PFSK-1 (cell line): ENCODE measurements at regions not wholly inside any gene's neighbourhood (a gene's known extent, or its start where the extent isn't known, plus 50 kb on each side); places are given as distances from the start of the nearest gene placed in this dataset.

Experiments
- FOXP2 ChIP-seq: optimal IDR thresholded peaks from 2 replicates; pipeline ENCODE3; 2011; ENCODE audit warnings: borderline replicate concordance, control low read depth, inconsistent platforms; ENCODE audit not compliant: insufficient read depth; ENCODE audit errors: extremely low read length, extremely low read depth
- POLR2AphosphoS5 ChIP-seq: IDR thresholded peaks from 2 replicates; pipeline ENCODE4 v1.6.1; 2012; ENCODE audit warnings: low read depth, mild to moderate bottlenecking, control low read depth, low read length, moderate library complexity
- SIN3A ChIP-seq: IDR thresholded peaks from 2 replicates; pipeline ENCODE4 v1.6.1; 2012; ENCODE audit warnings: mild to moderate bottlenecking, low read length, moderate library complexity, borderline replicate concordance; ENCODE audit not compliant: insufficient read depth
- TAF1 ChIP-seq: IDR thresholded peaks from 2 replicates; pipeline ENCODE4 v1.6.1; 2012; ENCODE audit warnings: low read length, control low read depth, borderline replicate concordance; ENCODE audit not compliant: insufficient read depth
- TF ChIP-seq, protein P1 (sequence below), 2 experiments: IDR thresholded peaks; 2 replicates each; pipeline versions ENCODE4 v1.6.1 to v1.8.0; 2011 to 2012; ENCODE audit warnings: low read depth in 2 of 2, low read length in 2 of 2, control low read depth in 1 of 2, inconsistent platforms in 1 of 2, mild to moderate bottlenecking in 1 of 2, moderate library complexity in 1 of 2; ENCODE audit not compliant: insufficient read depth in 1 of 2

DNA sequence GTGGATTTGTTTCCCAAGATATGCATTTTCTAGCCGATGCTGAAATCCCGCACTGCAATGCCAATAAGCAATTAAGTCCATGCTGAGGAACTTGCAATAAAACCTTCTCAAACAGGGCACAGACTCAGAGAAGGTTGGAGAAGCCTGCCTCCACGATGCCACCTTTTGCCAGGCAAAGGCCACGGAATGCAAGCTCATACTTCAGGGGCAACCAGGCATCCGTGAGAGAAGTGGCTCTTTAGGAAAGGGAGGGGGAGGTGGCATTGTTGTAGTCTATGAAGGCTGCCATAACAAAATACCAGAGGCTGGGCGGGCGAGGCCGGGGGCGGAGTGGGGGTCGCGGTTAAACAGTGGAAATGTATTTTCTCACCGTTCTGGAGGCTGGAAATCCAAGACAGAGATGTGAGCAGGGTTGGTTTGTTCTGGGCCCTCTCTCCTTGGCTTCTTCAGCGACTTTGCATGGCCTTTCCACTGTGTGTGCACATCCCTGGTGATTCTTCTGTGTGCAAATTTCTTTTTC is 689.5 kb downstream of the VRK1 start:
- TF ChIP-seq TAF1: no peak
- TF ChIP-seq, protein P1, sequence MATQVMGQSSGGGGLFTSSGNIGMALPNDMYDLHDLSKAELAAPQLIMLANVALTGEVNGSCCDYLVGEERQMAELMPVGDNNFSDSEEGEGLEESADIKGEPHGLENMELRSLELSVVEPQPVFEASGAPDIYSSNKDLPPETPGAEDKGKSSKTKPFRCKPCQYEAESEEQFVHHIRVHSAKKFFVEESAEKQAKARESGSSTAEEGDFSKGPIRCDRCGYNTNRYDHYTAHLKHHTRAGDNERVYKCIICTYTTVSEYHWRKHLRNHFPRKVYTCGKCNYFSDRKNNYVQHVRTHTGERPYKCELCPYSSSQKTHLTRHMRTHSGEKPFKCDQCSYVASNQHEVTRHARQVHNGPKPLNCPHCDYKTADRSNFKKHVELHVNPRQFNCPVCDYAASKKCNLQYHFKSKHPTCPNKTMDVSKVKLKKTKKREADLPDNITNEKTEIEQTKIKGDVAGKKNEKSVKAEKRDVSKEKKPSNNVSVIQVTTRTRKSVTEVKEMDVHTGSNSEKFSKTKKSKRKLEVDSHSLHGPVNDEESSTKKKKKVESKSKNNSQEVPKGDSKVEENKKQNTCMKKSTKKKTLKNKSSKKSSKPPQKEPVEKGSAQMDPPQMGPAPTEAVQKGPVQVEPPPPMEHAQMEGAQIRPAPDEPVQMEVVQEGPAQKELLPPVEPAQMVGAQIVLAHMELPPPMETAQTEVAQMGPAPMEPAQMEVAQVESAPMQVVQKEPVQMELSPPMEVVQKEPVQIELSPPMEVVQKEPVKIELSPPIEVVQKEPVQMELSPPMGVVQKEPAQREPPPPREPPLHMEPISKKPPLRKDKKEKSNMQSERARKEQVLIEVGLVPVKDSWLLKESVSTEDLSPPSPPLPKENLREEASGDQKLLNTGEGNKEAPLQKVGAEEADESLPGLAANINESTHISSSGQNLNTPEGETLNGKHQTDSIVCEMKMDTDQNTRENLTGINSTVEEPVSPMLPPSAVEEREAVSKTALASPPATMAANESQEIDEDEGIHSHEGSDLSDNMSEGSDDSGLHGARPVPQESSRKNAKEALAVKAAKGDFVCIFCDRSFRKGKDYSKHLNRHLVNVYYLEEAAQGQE (IDR thresholded peaks at IDR 0.05; ENCODE audit: insufficient read depth in 1 of 2, low read depth in 2 of 2, low read length in 2 of 2): no peak
- no peak for TF ChIP-seq POLR2AphosphoS5
- TF ChIP-seq SIN3A: no peak
- TF ChIP-seq FOXP2: no peak
